Liver (tissue), 8 donors: ENCODE measurements at regions not wholly inside any gene's neighbourhood (a gene's known extent, or its start where the extent isn't known, plus 50 kb on each side); places are given as distances from the start of the nearest gene placed in this dataset.
A peak's percentile ranks its signal among the peaks of the same experiment; 100 is the strongest.

Source experiments
- DNase-seq: peaks from one replicate; pipeline ENCODE4 v3.0.0-alpha.2; 2017; ENCODE audit warnings: low spot score
- H3K27ac ChIP-seq, 2 donors: one replicate each; pipeline ENCODE4 v1.7.0; 2013; ENCODE audit warnings: inconsistent platforms in 2 of 2, low read length in 2 of 2, control low read depth in 1 of 2, low read depth in 1 of 2, mild to moderate bottlenecking in 1 of 2
- H3K27me3 ChIP-seq, 4 donors: one replicate each; pipeline versions ENCODE4 v1.6.1 to v1.7.0; 2013; ENCODE audit warnings: low read length in 3 of 4, inconsistent platforms in 1 of 4, mild to moderate bottlenecking in 1 of 4, moderate library complexity in 1 of 4; ENCODE audit not compliant: control insufficient read depth in 4 of 4, insufficient read depth in 4 of 4
- H3K36me3 ChIP-seq, 4 donors: one replicate each; pipeline versions ENCODE4 v1.6.1 to v1.7.0; 2013; ENCODE audit warnings: low read length in 3 of 4, mild to moderate bottlenecking in 3 of 4, low read depth in 1 of 4, moderate library complexity in 1 of 4; ENCODE audit not compliant: control insufficient read depth in 4 of 4, insufficient read depth in 3 of 4
- H3K4me1 ChIP-seq, 4 donors: one replicate each; pipeline versions ENCODE4 v1.6.1 to v1.7.0; 2013; ENCODE audit warnings: low read length in 3 of 4, mild to moderate bottlenecking in 3 of 4, moderate library complexity in 1 of 4; ENCODE audit not compliant: control insufficient read depth in 4 of 4, insufficient read depth in 4 of 4
- H3K4me3 ChIP-seq, 3 donors: one replicate each; pipeline versions ENCODE4 v1.6.1 to v1.7.0; 2013; ENCODE audit warnings: low read length in 3 of 3, control low read depth in 1 of 3, low read depth in 1 of 3, mild to moderate bottlenecking in 1 of 3
- H3K9ac ChIP-seq, 2 donors: one replicate each; pipeline ENCODE4 v1.7.0; 2013; ENCODE audit warnings: low read length in 2 of 2, mild to moderate bottlenecking in 2 of 2, moderate library complexity in 2 of 2, control low read depth in 1 of 2, low read depth in 1 of 2
- H3K9me3 ChIP-seq, 4 donors: one replicate each; pipeline versions ENCODE4 v1.6.1 to v1.7.0; 2013; ENCODE audit warnings: low read length in 3 of 4; ENCODE audit not compliant: control insufficient read depth in 4 of 4
- EGR1 ChIP-seq, 2 donors: IDR thresholded peaks; 2 replicates each; pipeline ENCODE4 v1.6.1; 2016 to 2018; ENCODE audit warnings: antibody characterized with exemption in 2 of 2, low read depth in 2 of 2
- FOXA1 ChIP-seq: IDR thresholded peaks from 2 replicates; pipeline ENCODE4 v1.6.1; 2016; ENCODE audit warnings: antibody characterized with exemption
- FOXA2 ChIP-seq: IDR thresholded peaks from 2 replicates; pipeline ENCODE4 v1.6.1; 2016; ENCODE audit warnings: antibody characterized with exemption
- GABPA ChIP-seq, 2 donors: IDR thresholded peaks in 1 of 2; conservative IDR thresholded peaks in 1 of 2; 2 replicates each; pipeline ENCODE4 v1.6.1; 2016; ENCODE audit warnings: antibody characterized with exemption in 2 of 2, mild to moderate bottlenecking in 1 of 2, moderate library complexity in 1 of 2
- HNF4A ChIP-seq, 2 donors: conservative IDR thresholded peaks; 2 replicates each; pipeline ENCODE4 v1.6.1; 2016; ENCODE audit warnings: antibody characterized with exemption in 2 of 2, mild to moderate bottlenecking in 2 of 2
- JUND ChIP-seq, 2 donors: IDR thresholded peaks; 2 replicates each; pipeline ENCODE4 v1.6.1; 2016; ENCODE audit warnings: antibody characterized with exemption in 2 of 2
- NR2F2 ChIP-seq: IDR thresholded peaks from 2 replicates; pipeline ENCODE4 v1.6.1; 2016; ENCODE audit warnings: antibody characterized with exemption
- RAD21 ChIP-seq, 2 donors: IDR thresholded peaks; 2 replicates each; pipeline ENCODE4 v1.6.1; 2016; ENCODE audit warnings: antibody characterized with exemption in 2 of 2, mild to moderate bottlenecking in 2 of 2
- REST ChIP-seq: IDR thresholded peaks from 2 replicates; pipeline ENCODE4 v1.6.1; 2016; ENCODE audit warnings: antibody characterized with exemption, mild to moderate bottlenecking
- RXRA ChIP-seq, 2 donors: IDR thresholded peaks; 2 replicates each; pipeline ENCODE4 v1.6.1; 2017 to 2018; ENCODE audit warnings: antibody characterized with exemption in 2 of 2, mild to moderate bottlenecking in 1 of 2
- SP1 ChIP-seq: IDR thresholded peaks from 2 replicates; pipeline ENCODE4 v1.6.1; 2018; ENCODE audit warnings: antibody characterized with exemption, mild to moderate bottlenecking
- TAF1 ChIP-seq: conservative IDR thresholded peaks from 2 replicates; pipeline ENCODE4 v1.6.1; 2016; ENCODE audit warnings: antibody characterized with exemption, mild to moderate bottlenecking
- YY1 ChIP-seq: IDR thresholded peaks from 2 replicates; pipeline ENCODE4 v1.6.1; 2016; ENCODE audit warnings: antibody characterized with exemption, mild to moderate bottlenecking
- ZBTB33 ChIP-seq: IDR thresholded peaks from 2 replicates; pipeline ENCODE4 v1.6.1; 2016; ENCODE audit warnings: antibody characterized with exemption
- WGBS: extraction: QIAGEN DNeasy Blood & Tissue Kit; methylation state at CpG from one replicate; pipeline ENCODE4 v1.1.7; 2013; 5-methylcytosine and 5-hydroxymethylcytosine counted together
- TF ChIP-seq, protein P1 (sequence below): IDR thresholded peaks from 2 replicates; pipeline ENCODE4 v1.6.1; 2016; ENCODE audit warnings: antibody characterized with exemption
- TF ChIP-seq, protein P2 (sequence below): fragments of 150-350 bp; IDR thresholded peaks from 2 replicates; pipeline ENCODE4 v1.5.1; 2017; ENCODE audit warnings: improper control_type of control experiment, low read depth, low read length; ENCODE audit not compliant: missing input control
- donor health status: healthy.
- donor health status: healthy.
- donor health status: healthy.
- donor health status: healthy.
- donor health status: healthy.

DNA sequence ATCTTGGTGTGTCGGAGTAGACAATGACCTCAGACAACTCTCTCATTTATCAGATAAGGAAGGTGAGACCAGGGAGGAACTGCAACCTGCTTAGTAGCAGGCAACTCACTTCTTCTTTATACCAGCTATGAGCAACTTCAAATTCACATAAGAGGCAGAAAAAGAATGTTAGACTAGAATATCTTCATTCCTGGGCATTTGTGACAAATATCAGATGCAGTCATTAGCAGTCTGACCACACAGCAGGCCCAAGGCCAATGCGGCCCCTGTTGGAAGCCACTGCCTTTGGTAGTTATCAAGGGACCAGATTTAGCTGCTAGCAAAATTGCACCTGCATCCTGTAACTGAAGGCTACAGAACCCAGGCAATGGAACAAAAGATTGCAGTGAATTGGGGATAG lies 219.2 kb upstream of the RASGEF1B start (continued):
- no peak for TF ChIP-seq FOXA2

GRCh38 chr4:81688085-81688484 lies 216.4 kb upstream of the RASGEF1B start:
- WGBS = 56% methylated on average over 4 of the region's 4 CpGs
- no peak overlapping the region for H3K4me3 ChIP-seq
- H3K9me3 ChIP-seq = no peaks in the 10 kb centered on the region
- no peak overlapping the region for H3K27ac ChIP-seq
- peaks cover 3 to 15% (median 11%) of the 10 kb centered on the region in 4 donors for H3K4me1 ChIP-seq
- H3K9ac ChIP-seq = no peak overlapping the region
- TF ChIP-seq GABPA (IDR thresholded peaks at IDR 0.05 in 1 of 2, conservative IDR thresholded peaks at IDR 0.05 in 1 of 2) (no peak), ZBTB33 (no peak), FOXA2 (no peak), FOXA1 (no peak), HNF4A (conservative IDR thresholded peaks at IDR 0.05) (no peak), EGR1 (IDR thresholded peaks at IDR 0.05; ENCODE audit: low read depth in 2 of 2) (no peak), REST (no peak), SP1 (no peak), RXRA (IDR thresholded peaks at IDR 0.05) (no peak), NR2F2 (no peak), RAD21 (IDR thresholded peaks at IDR 0.05) (peak; percentile 90 to 94), JUND (IDR thresholded peaks at IDR 0.05) (no peak), YY1 (no peak), TAF1 (no peak)
- TF ChIP-seq, protein P1, sequence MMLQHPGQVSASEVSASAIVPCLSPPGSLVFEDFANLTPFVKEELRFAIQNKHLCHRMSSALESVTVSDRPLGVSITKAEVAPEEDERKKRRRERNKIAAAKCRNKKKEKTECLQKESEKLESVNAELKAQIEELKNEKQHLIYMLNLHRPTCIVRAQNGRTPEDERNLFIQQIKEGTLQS = no peak
- TF ChIP-seq, protein P2, sequence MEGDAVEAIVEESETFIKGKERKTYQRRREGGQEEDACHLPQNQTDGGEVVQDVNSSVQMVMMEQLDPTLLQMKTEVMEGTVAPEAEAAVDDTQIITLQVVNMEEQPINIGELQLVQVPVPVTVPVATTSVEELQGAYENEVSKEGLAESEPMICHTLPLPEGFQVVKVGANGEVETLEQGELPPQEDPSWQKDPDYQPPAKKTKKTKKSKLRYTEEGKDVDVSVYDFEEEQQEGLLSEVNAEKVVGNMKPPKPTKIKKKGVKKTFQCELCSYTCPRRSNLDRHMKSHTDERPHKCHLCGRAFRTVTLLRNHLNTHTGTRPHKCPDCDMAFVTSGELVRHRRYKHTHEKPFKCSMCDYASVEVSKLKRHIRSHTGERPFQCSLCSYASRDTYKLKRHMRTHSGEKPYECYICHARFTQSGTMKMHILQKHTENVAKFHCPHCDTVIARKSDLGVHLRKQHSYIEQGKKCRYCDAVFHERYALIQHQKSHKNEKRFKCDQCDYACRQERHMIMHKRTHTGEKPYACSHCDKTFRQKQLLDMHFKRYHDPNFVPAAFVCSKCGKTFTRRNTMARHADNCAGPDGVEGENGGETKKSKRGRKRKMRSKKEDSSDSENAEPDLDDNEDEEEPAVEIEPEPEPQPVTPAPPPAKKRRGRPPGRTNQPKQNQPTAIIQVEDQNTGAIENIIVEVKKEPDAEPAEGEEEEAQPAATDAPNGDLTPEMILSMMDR = peak; percentile 62
- no peaks in the 10 kb centered on the region for H3K36me3 ChIP-seq
- no peak for DNase-seq
- H3K27me3 ChIP-seq = no peaks in the 10 kb centered on the region
